Activated B cell treated with CpG ODN at 0.5 μM for 24 hours (primary cell): ENCODE measurements at regions not wholly inside any gene's neighbourhood (a gene's known extent, or its start where the extent isn't known, plus 50 kb on each side); places are given as distances from the start of the nearest gene placed in this dataset.

Source experiments
- ATAC-seq: fragments of 200-7000 bp; cut with Tn5 transposase; one replicate; pipeline ENCODE4 v1.10.0; 2021; ENCODE audit warnings: low read depth, mild to moderate bottlenecking, moderate library complexity
- CTCF ChIA-PET: fragments of 350-600 bp; sonication (Branson Sonifier 250); formaldehyde crosslinking; loops from one replicate; lab custom pipeline; 2021; ENCODE audit warnings: antibody characterized with exemption; lab: Charles Lee
- POLR2A ChIA-PET: fragments of 350-600 bp; sonication (Branson Sonifier 250); formaldehyde crosslinking; loops from one replicate; lab custom pipeline; 2021; ENCODE audit warnings: antibody characterized with exemption; lab: Charles Lee
- DNase-seq: peaks from one replicate; pipeline ENCODE4 v3.0.0; 2022
- H3K27ac Mint-ChIP-seq: one replicate; pipeline ENCODE4 v1.8.0; 2020; ENCODE audit warnings: mixed read lengths
- H3K27me3 Mint-ChIP-seq: one replicate; pipeline ENCODE4 v1.8.0; 2021; ENCODE audit warnings: mixed read lengths
- H3K36me3 Mint-ChIP-seq: one replicate; pipeline ENCODE4 v1.8.0; 2021; ENCODE audit warnings: low read depth, mixed read lengths
- H3K4me1 Mint-ChIP-seq: one replicate; pipeline ENCODE4 v1.8.0; 2021; ENCODE audit warnings: mixed read lengths
- H3K4me3 Mint-ChIP-seq: one replicate; pipeline ENCODE4 v1.8.0; 2020; ENCODE audit warnings: mild to moderate bottlenecking, mixed read lengths
- H3K9me3 Mint-ChIP-seq: one replicate; pipeline ENCODE4 v1.8.0; 2020; ENCODE audit warnings: mixed read lengths
- CTCF ChIP-seq: fragments of 200-600 bp; IDR thresholded peaks from one replicate; pipeline ENCODE4 v1.8.0; 2022; ENCODE audit warnings: antibody characterized with exemption, mild to moderate bottlenecking
- intact Hi-C: fragments of 100-400 bp; cut with micrococcal nuclease; formaldehyde crosslinking; loops from one replicate; pipeline ENCODE4 v1.15.1; 2024

- H3K27me3 Mint-ChIP-seq = no peaks in the 10 kb centered on the region
- H3K4me1 Mint-ChIP-seq = no peaks in the 10 kb centered on the region
- no peaks in the 10 kb centered on the region for H3K36me3 Mint-ChIP-seq
- POLR2A ChIA-PET = no interaction called here
- DNase-seq (no peak), ATAC-seq (no peak)
- no peaks in the 10 kb centered on the region for H3K9me3 Mint-ChIP-seq
- intact Hi-C loops = no loop called here
- TF ChIP-seq CTCF = no peak
- H3K4me3 Mint-ChIP-seq = no peak overlapping the region
- H3K27ac Mint-ChIP-seq = no peak overlapping the region
- CTCF ChIA-PET = no interaction called here
Observed at GRCh38 chr11:127249576-127249975, 249.0 kb upstream of the KIRREL3 start.

- no peaks in the 10 kb centered on the region for H3K9me3 Mint-ChIP-seq
- H3K36me3 Mint-ChIP-seq = no peaks in the 10 kb centered on the region
- no peak for DNase-seq
- H3K4me1 Mint-ChIP-seq = no peaks in the 10 kb centered on the region
- no peak for ATAC-seq
- POLR2A ChIA-PET = no interaction called here
- no peak overlapping the region for H3K4me3 Mint-ChIP-seq
- no peak overlapping the region for H3K27ac Mint-ChIP-seq
- CTCF ChIA-PET = no interaction called here
- intact Hi-C loops = no loop called here
- TF ChIP-seq CTCF = no peak
- H3K27me3 Mint-ChIP-seq = no peaks in the 10 kb centered on the region
Observed at GRCh38 chr11:127248476-127248875, 247.9 kb upstream of the KIRREL3 start.

- Mint-ChIP-seq H3K4me1 (no peaks in the 10 kb centered on the region), H3K27ac (no peak overlapping the region), H3K9me3 (no peaks in the 10 kb centered on the region), H3K4me3 (no peak overlapping the region), H3K27me3 (no peaks in the 10 kb centered on the region), H3K36me3 (no peaks in the 10 kb centered on the region)
- TF ChIP-seq CTCF = no peak
- POLR2A ChIA-PET = no interaction called here
- DNase-seq (no peak), ATAC-seq (no peak)
- intact Hi-C loops = no loop called here
- CTCF ChIA-PET = no interaction called here
Observed at GRCh38 chr11:127247261-127247851, 246.8 kb upstream of the KIRREL3 start.

- intact Hi-C loops = no loop called here
- Mint-ChIP-seq H3K36me3 (no peaks in the 10 kb centered on the region), H3K9me3 (no peaks in the 10 kb centered on the region), H3K27me3 (no peaks in the 10 kb centered on the region), H3K4me3 (no peak overlapping the region), H3K4me1 (no peaks in the 10 kb centered on the region), H3K27ac (no peak overlapping the region)
- no peak for DNase-seq
- ChIA-PET POLR2A (no interaction called here), CTCF (no interaction called here)
- no peak for TF ChIP-seq CTCF
- ATAC-seq = no peak
Observed at GRCh38 chr11:127242676-127243075, 242.1 kb upstream of the KIRREL3 start.

- Mint-ChIP-seq H3K9me3 (no peaks in the 10 kb centered on the region), H3K4me1 (no peaks in the 10 kb centered on the region), H3K36me3 (no peaks in the 10 kb centered on the region), H3K4me3 (no peak overlapping the region), H3K27me3 (no peaks in the 10 kb centered on the region), H3K27ac (no peak overlapping the region)
- DNase-seq (no peak), ATAC-seq (no peak)
- TF ChIP-seq CTCF = no peak
- intact Hi-C loops = no loop called here
- POLR2A ChIA-PET = no interaction called here
- CTCF ChIA-PET = no interaction called here
Observed at GRCh38 chr11:127238321-127238720, 237.8 kb upstream of the KIRREL3 start.
